ENCODE measurements at regions not wholly inside any gene's neighbourhood (a gene's known extent, or its start where the extent isn't known, plus 50 kb on each side); places are given as distances from the start of the nearest gene placed in this dataset.

DNA sequence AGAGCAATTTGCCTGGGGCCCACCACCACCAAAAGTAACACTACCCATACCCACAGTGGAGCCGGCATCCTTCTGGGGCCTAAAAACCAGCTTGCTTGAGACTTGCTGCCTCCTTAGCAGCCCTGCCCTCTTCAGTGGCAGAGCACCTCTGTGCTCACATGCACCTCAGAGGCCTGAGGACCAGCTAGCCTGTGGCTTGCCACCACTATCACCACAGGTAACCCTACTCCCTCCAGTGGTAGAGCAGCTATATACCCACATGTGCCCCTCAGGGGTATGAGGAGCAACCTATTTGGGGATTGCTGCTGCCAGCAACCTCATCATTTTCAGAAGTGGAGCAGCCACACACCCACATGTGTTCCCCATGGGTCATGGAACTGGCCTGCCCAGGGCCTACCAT, 111.4 kb upstream of the SPRY2 start:
- DNase-seq (ENCODE audit: low read depth in 1 of 2, low spot score in 1 of 2) = no peak
- Histone ChIP-seq H3K4me3 (replicated peaks; ENCODE audit: insufficient read depth, low read length) (no peak overlapping the region), H3K27ac (replicated peaks) (peak overlapping the region; percentile 74), H3K27me3 (ENCODE audit: insufficient read depth, poor library complexity, severe bottlenecking) (no peaks in the 10 kb centered on the region)
- TF ChIP-seq CTCF (IDR thresholded peaks at IDR 0.05; ENCODE audit: insufficient read depth, low read length) = no peak
- no peak for TF ChIP-seq SPI1 (IDR thresholded peaks at IDR 0.05; ENCODE audit: borderline replicate concordance, low read depth)
- TF ChIP-seq POLR2AphosphoS5 (IDR thresholded peaks at IDR 0.05; ENCODE audit: low read depth) = no peak
- no peak for TF ChIP-seq GABPA (IDR thresholded peaks at IDR 0.05; ENCODE audit: low read depth)
- no peak for TF ChIP-seq REST (IDR thresholded peaks at IDR 0.05; ENCODE audit: insufficient replicate concordance, low read depth)

DNA sequence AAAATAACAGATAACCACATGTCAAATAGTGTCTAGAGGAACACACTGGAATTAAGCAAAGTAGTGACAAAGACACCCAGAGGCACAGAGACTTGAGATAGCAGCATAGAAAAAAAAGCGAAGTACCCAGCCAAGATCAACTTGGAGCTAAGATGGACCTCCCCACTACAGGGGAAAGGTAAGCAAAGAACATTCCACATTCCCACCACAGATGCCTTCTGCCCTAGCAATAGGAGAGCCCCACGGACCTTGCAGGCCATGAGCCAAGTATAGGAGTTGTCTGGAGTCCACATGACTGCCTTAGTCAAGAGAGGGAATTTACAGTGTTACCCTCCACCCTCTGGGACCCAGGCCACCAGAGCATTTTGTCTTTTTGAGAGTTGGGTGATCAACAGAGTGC, 110.7 kb upstream of the SPRY2 start:
- Histone ChIP-seq H3K27me3 (ENCODE audit: insufficient read depth, poor library complexity, severe bottlenecking) (no peaks in the 10 kb centered on the region), H3K27ac (replicated peaks) (peak overlapping the region; percentile 74), H3K4me3 (replicated peaks; ENCODE audit: insufficient read depth, low read length) (no peak overlapping the region)
- DNase-seq (ENCODE audit: low read depth in 1 of 2, low spot score in 1 of 2) = no peak
- TF ChIP-seq SPI1 (IDR thresholded peaks at IDR 0.05; ENCODE audit: borderline replicate concordance, low read depth) = no peak
- no peak for TF ChIP-seq GABPA (IDR thresholded peaks at IDR 0.05; ENCODE audit: low read depth)
- no peak for TF ChIP-seq POLR2AphosphoS5 (IDR thresholded peaks at IDR 0.05; ENCODE audit: low read depth)
- TF ChIP-seq REST (IDR thresholded peaks at IDR 0.05; ENCODE audit: insufficient replicate concordance, low read depth) = no peak
- no peak for TF ChIP-seq CTCF (IDR thresholded peaks at IDR 0.05; ENCODE audit: insufficient read depth, low read length)

- TF ChIP-seq CTCF (IDR thresholded peaks at IDR 0.05; ENCODE audit: insufficient read depth, low read length) (no peak), POLR2AphosphoS5 (IDR thresholded peaks at IDR 0.05; ENCODE audit: low read depth) (no peak), GABPA (IDR thresholded peaks at IDR 0.05; ENCODE audit: low read depth) (no peak), SPI1 (IDR thresholded peaks at IDR 0.05; ENCODE audit: borderline replicate concordance, low read depth) (no peak), REST (IDR thresholded peaks at IDR 0.05; ENCODE audit: insufficient replicate concordance, low read depth) (no peak)
These were observed 109.5 kb upstream of the SPRY2 start for GRCh38 chr13:80450386-80450785.

More at GRCh38 chr13:80450386-80450785, 109.5 kb upstream of the SPRY2 start:
- Histone ChIP-seq H3K27me3 (ENCODE audit: insufficient read depth, poor library complexity, severe bottlenecking) (no peaks in the 10 kb centered on the region), H3K27ac (replicated peaks) (no peak overlapping the region), H3K4me3 (replicated peaks; ENCODE audit: insufficient read depth, low read length) (no peak overlapping the region)
- DNase-seq (ENCODE audit: low read depth in 1 of 2, low spot score in 1 of 2) = no peak

Data from HL-60 (cell line).